GM21360 (cell line): ENCODE measurements at regions not wholly inside any gene's neighbourhood (a gene's known extent, or its start where the extent isn't known, plus 50 kb on each side); places are given as distances from the start of the nearest gene placed in this dataset.

Experiments
- ATAC-seq: cut with Tn5 transposase; IDR thresholded peaks from one replicate; pipeline ENCODE4 v1.9.1; 2021; ENCODE audit warnings: mild to moderate bottlenecking, moderate library complexity; ENCODE audit not compliant: unreplicated experiment

- no peak for ATAC-seq
Observed at GRCh38 chr1:214923278-214923915, 159.1 kb upstream of the KCNK2 start.

- ATAC-seq, result no peak
Observed at GRCh38 chr1:214927796-214928195, 154.7 kb upstream of the KCNK2 start.

- ATAC-seq, result no peak
Observed at GRCh38 chr1:214928574-214928973, 154.0 kb upstream of the KCNK2 start.

GRCh38 chr1:214933375-214933774 is 149.2 kb upstream of the KCNK2 start:
- ATAC-seq, result no peak

GRCh38 chr1:214934045-214934444 is 148.5 kb upstream of the KCNK2 start:
- ATAC-seq, result no peak

- no peak for ATAC-seq
Observed at GRCh38 chr1:214935258-214935657, 147.3 kb upstream of the KCNK2 start.

GRCh38 chr1:214939180-214939579 is 143.4 kb upstream of the KCNK2 start:
- ATAC-seq, result no peak

GRCh38 chr1:214941061-214941460 is 141.5 kb upstream of the KCNK2 start:
- no peak for ATAC-seq

GRCh38 chr1:214943054-214943453 is 139.5 kb upstream of the KCNK2 start:
- ATAC-seq, result no peak

GRCh38 chr1:214946615-214947014 is 135.9 kb upstream of the KCNK2 start:
- ATAC-seq, result no peak

- no peak for ATAC-seq
Observed at GRCh38 chr1:214952648-214953047, 129.9 kb upstream of the KCNK2 start.

GRCh38 chr1:214953901-214954616 is 128.5 kb upstream of the KCNK2 start:
- no peak for ATAC-seq

- no peak for ATAC-seq
Observed at GRCh38 chr1:214954617-214954949, 128.0 kb upstream of the KCNK2 start.

GRCh38 chr1:214957330-214958137 is 125.0 kb upstream of the KCNK2 start:
- no peak for ATAC-seq

GRCh38 chr1:214958486-214958885 is 124.1 kb upstream of the KCNK2 start:
- no peak for ATAC-seq

- ATAC-seq, result no peak
Observed at GRCh38 chr1:214966346-214966745, 116.2 kb upstream of the KCNK2 start.

- no peak for ATAC-seq
Observed at GRCh38 chr1:214967865-214968575, 114.5 kb upstream of the KCNK2 start.

GRCh38 chr1:214970016-214970415 is 112.5 kb upstream of the KCNK2 start:
- ATAC-seq, result no peak

GRCh38 chr1:214971071-214971470 is 111.5 kb upstream of the KCNK2 start:
- no peak for ATAC-seq

- no peak for ATAC-seq
Observed at GRCh38 chr1:214974002-214974401, 108.5 kb upstream of the KCNK2 start.

GRCh38 chr1:214976665-214977064 is 105.9 kb upstream of the KCNK2 start:
- no peak for ATAC-seq
